Choroid plexus epithelial cell (primary cell): ENCODE measurements at regions not wholly inside any gene's neighbourhood (a gene's known extent, or its start where the extent isn't known, plus 50 kb on each side); places are given as distances from the start of the nearest gene placed in this dataset.
A peak's percentile ranks its signal among the peaks of the same experiment; 100 is the strongest.

ENCODE experiments used
- DNase-seq: peaks from one replicate; pipeline ENCODE4 v3.0.0-alpha.2; 2010; ENCODE audit warnings: low read depth
- H3K4me3 ChIP-seq: 2 replicates; pipeline ENCODE4 v1.5.1; 2011; ENCODE audit warnings: low read depth, mild to moderate bottlenecking, control low read depth, low read length, moderate library complexity
- CTCF ChIP-seq: conservative IDR thresholded peaks from 2 replicates; pipeline ENCODE4 v1.5.1; 2011; ENCODE audit warnings: low read depth, mild to moderate bottlenecking, control low read depth, inconsistent platforms, low read length, moderate library complexity

GRCh38 chr20:11371831-11372230 is 545.9 kb upstream of the BTBD3 start:
- H3K4me3 ChIP-seq = no peak overlapping the region
- no peak for TF ChIP-seq CTCF
- no peak for DNase-seq

- H3K4me3 ChIP-seq = no peak overlapping the region
- peak; percentile 26 for DNase-seq
Measured at GRCh38 chr20:11372876-11373790, 544.6 kb upstream of the BTBD3 start.

GRCh38 chr20:11375335-11375734 is 542.4 kb upstream of the BTBD3 start:
- TF ChIP-seq CTCF = no peak
- no peak for DNase-seq
- H3K4me3 ChIP-seq = no peak overlapping the region

More at GRCh38 chr20:11372876-11373790, 544.6 kb upstream of the BTBD3 start:
- no peak for TF ChIP-seq CTCF

- peak; percentile 72 for DNase-seq
- no peak overlapping the region for H3K4me3 ChIP-seq
- no peak for TF ChIP-seq CTCF
Measured at GRCh38 chr20:11375966-11376365, 541.7 kb upstream of the BTBD3 start.

- peak; percentile 50 for DNase-seq
- no peak for TF ChIP-seq CTCF
- no peak overlapping the region for H3K4me3 ChIP-seq
Measured at GRCh38 chr20:11376420-11376819, 541.3 kb upstream of the BTBD3 start.

- no peak for TF ChIP-seq CTCF
- H3K4me3 ChIP-seq = no peak overlapping the region
- DNase-seq = peak; percentile 90
Measured at GRCh38 chr20:11376998-11377397, 540.7 kb upstream of the BTBD3 start.

- DNase-seq = no peak
- no peak for TF ChIP-seq CTCF
- no peak overlapping the region for H3K4me3 ChIP-seq
Measured at GRCh38 chr20:11377761-11378160, 539.9 kb upstream of the BTBD3 start.
